ENCODE measurements at regions not wholly inside any gene's neighbourhood (a gene's known extent, or its start where the extent isn't known, plus 50 kb on each side); places are given as distances from the start of the nearest gene placed in this dataset.

- no peak for TF ChIP-seq CTCF (IDR thresholded peaks at IDR 0.05)
These were observed 119.0 kb upstream of the NPSR1 start for GRCh38 chr7:34539003-34539402.

GRCh38 chr7:34544621-34545020 is 113.4 kb upstream of the NPSR1 start:
- no peak for TF ChIP-seq CTCF (IDR thresholded peaks at IDR 0.05)

DNA sequence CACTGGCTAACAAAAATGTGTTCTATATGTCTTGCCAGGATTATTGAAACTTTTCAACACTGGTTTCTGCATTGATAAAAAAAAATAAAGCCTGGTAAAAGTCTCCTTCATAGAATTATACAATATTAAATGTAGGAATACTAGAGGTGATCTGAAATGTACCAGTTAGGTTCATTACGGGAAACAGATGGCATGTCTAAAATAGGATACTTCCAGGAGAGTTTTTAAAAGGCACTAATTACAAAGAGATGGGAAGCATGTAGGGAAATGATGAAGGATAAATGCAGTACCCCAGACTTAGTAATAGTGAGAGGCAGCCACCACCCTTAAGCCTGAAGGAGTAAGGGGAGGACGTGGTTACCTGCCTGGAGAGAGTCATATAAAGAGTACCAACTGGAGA is 107.0 kb upstream of the NPSR1 start:
- TF ChIP-seq CTCF (IDR thresholded peaks at IDR 0.05): no peak

- TF ChIP-seq CTCF (IDR thresholded peaks at IDR 0.05): no peak
These were observed 105.5 kb upstream of the NPSR1 start for GRCh38 chr7:34552502-34552901.

DNA sequence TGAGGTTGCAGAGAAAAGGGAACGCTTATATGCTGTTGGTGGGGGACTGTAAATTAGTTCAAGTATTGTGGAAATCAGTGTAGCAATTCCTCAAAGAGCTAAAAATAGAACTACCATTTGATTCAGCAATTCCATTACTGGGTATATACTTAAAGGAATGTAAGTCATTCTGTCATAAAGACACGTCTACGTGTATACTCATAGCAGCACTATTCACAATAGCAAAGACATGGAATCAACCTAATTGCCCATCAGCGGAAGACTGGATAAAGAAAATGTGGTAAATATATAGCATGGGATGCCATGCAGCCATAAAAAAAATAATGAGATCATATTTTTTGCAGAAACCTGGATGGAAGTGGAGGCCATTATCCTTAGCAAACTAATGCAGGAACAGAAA is 100.0 kb upstream of the NPSR1 start:
- TF ChIP-seq CTCF (IDR thresholded peaks at IDR 0.05): no peak

DNA sequence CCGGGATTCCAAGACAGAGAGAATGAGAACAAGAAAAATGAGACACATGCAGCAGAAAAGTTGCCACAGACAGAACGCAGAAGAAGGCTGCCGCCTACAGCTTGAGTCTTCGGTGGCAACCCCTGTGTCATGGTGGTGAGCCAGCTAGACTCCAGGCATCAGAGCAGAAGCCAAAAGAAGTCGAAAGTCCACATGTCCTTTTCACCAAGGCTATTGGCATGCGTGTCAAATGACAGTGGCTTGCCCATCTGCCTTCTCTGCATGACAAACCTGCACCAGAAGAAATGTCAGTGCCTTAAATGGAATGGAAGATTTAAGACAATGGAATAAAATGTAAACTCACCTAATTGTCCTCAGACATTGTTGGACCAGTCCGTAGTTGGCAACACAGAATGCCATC is 93.9 kb upstream of the NPSR1 start:
- no peak for TF ChIP-seq CTCF (IDR thresholded peaks at IDR 0.05)

DNA sequence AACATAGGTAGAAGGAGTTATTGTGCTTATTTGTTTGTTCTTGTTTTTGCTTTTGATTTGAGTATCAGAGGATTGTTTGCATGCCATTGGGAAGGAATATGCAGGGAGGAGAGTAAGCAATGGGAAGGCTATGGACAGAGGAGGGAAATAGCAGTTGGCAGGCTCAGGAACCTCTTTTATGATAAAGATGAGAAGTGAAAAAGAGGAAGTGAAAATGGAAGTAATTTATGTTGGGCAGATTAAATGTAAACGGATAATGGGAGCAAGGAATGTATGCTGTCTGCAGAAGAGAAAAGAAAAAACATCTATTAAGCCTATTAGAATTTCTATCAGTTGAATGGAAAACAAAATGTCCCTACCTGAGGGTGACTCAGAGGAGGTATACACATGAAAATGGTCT is 90.1 kb upstream of the NPSR1 start:
- no peak for TF ChIP-seq CTCF (IDR thresholded peaks at IDR 0.05)

DNA sequence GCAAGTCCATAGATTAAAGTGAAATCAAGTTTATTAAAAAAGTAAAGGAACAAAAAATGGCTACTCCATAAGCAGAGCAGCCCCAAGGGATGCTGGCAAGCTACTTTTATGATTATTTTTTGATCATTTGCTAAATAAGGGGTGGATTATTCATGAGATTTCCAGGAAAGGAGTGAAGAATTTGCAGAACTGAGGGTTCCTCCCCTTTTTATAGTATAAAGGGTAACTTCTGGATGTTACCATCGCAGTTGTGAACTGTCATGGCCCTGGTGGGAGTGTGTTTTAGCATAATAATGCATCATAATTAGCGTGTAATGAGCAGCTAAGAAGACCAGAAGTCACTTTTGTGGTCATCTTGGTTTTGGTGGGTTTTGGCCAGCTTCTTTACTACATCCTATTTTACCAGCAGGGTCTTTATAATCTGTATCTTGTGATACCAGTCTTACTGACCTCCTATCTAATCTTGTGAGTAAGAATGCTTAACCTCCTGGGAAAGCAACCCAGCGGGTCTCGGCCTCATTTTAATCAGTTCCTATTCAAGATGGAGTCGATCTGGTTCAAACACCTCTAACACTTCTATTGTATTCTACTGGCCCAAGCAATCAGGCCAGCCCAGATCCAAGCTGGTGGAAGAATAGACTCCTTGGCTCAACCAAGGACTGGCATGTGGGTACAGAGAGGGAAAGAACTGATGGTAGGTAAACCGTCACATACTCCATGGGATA is 87.9 kb upstream of the NPSR1 start:
- TF ChIP-seq CTCF (IDR thresholded peaks at IDR 0.05): no peak
